DOHH2 (cell line): ENCODE measurements at regions not wholly inside any gene's neighbourhood (a gene's known extent, or its start where the extent isn't known, plus 50 kb on each side); places are given as distances from the start of the nearest gene placed in this dataset.

ENCODE experiments used
- CTCF ChIP-seq: fragments of 200-600 bp; sonication (generic); IDR thresholded peaks from one replicate; pipeline ENCODE4 v1.5.1; 2014; ENCODE audit warnings: antibody characterized with exemption, mild to moderate bottlenecking, low read depth, low read length; ENCODE audit not compliant: poor library complexity, severe bottlenecking
- EZH2phosphoT487 ChIP-seq: fragments of 200-600 bp; sonication (generic); IDR thresholded peaks from 2 replicates; pipeline ENCODE4 v1.6.1; 2017; ENCODE audit warnings: borderline replicate concordance, mild to moderate bottlenecking, antibody characterized with exemption, low read length, moderate library complexity, mixed read lengths

- TF ChIP-seq EZH2phosphoT487, result no peak
- TF ChIP-seq CTCF, result no peak
Measured at GRCh38 chr2:47241715-47242114, 65.4 kb upstream of the CALM2 start.
